IMR-90 (cell line): ENCODE measurements at regions not wholly inside any gene's neighbourhood (a gene's known extent, or its start where the extent isn't known, plus 50 kb on each side); places are given as distances from the start of the nearest gene placed in this dataset.

Source experiments
- ATAC-seq: fragments of 200-7000 bp; cut with Tn5 transposase; 2 replicates; pipeline ENCODE4 v1.9.1; 2020; ENCODE audit warnings: low read depth, mild to moderate bottlenecking, moderate library complexity
- BruUV-seq: library from RNA; stranded (reverse); fragments of 400-500 nt; replicated peaks from 2 replicates; lab custom pipeline; 2021; lab: Mats Ljungman, UMichigan
- CTCF ChIA-PET: fragments of 300-600 bp; formaldehyde crosslinking; extraction: SDS; loops from one replicate; lab custom pipeline; 2021; ENCODE audit warnings: antibody characterized with exemption; lab: Yijun Ruan, JAX
- POLR2A ChIA-PET: fragments of 300-600 bp; sonication (Branson Sonifier 250); formaldehyde crosslinking; loops from one replicate; lab custom pipeline; 2022; ENCODE audit warnings: antibody characterized with exemption; ENCODE audit not compliant: unreplicated experiment; lab: Charles Lee
- DNase-seq: peaks from one replicate; pipeline ENCODE4 v3.0.0; 2013
- H2AFZ ChIP-seq: replicated peaks from 2 replicates; pipeline ENCODE3; 2013; ENCODE audit warnings: low read length, mild to moderate bottlenecking; ENCODE audit not compliant: poor library complexity
- H2AK5ac ChIP-seq: 2 replicates; pipeline ENCODE4 v1.6.1; 2013; ENCODE audit warnings: low read depth, low read length, inconsistent platforms
- H2AK9ac ChIP-seq: replicated peaks from 2 replicates; pipeline ENCODE3; 2013; ENCODE audit warnings: mild to moderate bottlenecking, low read depth, low read length, moderate library complexity; ENCODE audit not compliant: poor library complexity
- H2BK120ac ChIP-seq: 2 replicates; pipeline ENCODE4 v1.6.1; 2013; ENCODE audit warnings: low read depth, low read length, inconsistent platforms
- H2BK15ac ChIP-seq: 3 replicates; pipeline ENCODE4 v1.6.1; 2013; ENCODE audit warnings: low read depth, low read length, inconsistent platforms
- H2BK20ac ChIP-seq: 2 replicates; pipeline ENCODE4 v1.6.1; 2013; ENCODE audit warnings: low read depth, mild to moderate bottlenecking, inconsistent platforms, low read length, moderate library complexity
- H2BK5ac ChIP-seq: 2 replicates; pipeline ENCODE4 v1.6.1; 2013; ENCODE audit warnings: mild to moderate bottlenecking, low read depth, low read length, inconsistent platforms; ENCODE audit not compliant: poor library complexity, severe bottlenecking
- H3K14ac ChIP-seq: replicated peaks from 2 replicates; pipeline ENCODE4 v1.6.1; 2013; ENCODE audit warnings: low read depth, low read length, inconsistent platforms
- H3K18ac ChIP-seq: 2 replicates; pipeline ENCODE4 v1.6.1; 2013; ENCODE audit warnings: low read depth, low read length, control low read depth
- H3K23ac ChIP-seq: 2 replicates; pipeline ENCODE4 v1.6.1; 2013; ENCODE audit warnings: low read depth, low read length, inconsistent platforms
- H3K27ac ChIP-seq: 2 replicates; pipeline ENCODE4 v1.5.1; 2013; ENCODE audit warnings: mild to moderate bottlenecking, control low read depth, low read length; ENCODE audit not compliant: insufficient read depth
- H3K27me3 ChIP-seq: 2 replicates; pipeline ENCODE4 v1.6.1; 2013; ENCODE audit warnings: low read length; ENCODE audit not compliant: control insufficient read depth, insufficient read depth
- H3K36me3 ChIP-seq: 2 replicates; pipeline ENCODE4 v1.6.1; 2013; ENCODE audit warnings: low read length, mixed read lengths; ENCODE audit not compliant: control insufficient read depth, insufficient read depth
- H3K4ac ChIP-seq: 2 replicates; pipeline ENCODE4 v1.6.1; 2013; ENCODE audit warnings: low read depth, low read length, inconsistent platforms
- H3K4me1 ChIP-seq: 2 replicates; pipeline ENCODE4 v1.6.1; 2013; ENCODE audit warnings: low read length, mixed read lengths; ENCODE audit not compliant: control insufficient read depth, insufficient read depth
- H3K4me2 ChIP-seq: 2 replicates; pipeline ENCODE4 v1.6.1; 2013; ENCODE audit warnings: low read depth, mild to moderate bottlenecking, control low read depth, low read length, moderate library complexity
- H3K4me3 ChIP-seq: 2 replicates; pipeline ENCODE4 v1.5.1; 2013; ENCODE audit warnings: low read depth, mild to moderate bottlenecking, control low read depth, low read length, moderate library complexity; ENCODE audit not compliant: insufficient read depth
- H3K56ac ChIP-seq: 2 replicates; pipeline ENCODE4 v1.6.1; 2013; ENCODE audit warnings: low read length, inconsistent platforms; ENCODE audit not compliant: insufficient read depth; ENCODE audit errors: extremely low read depth
- H3K79me1 ChIP-seq, 2 experiments: 2 replicates each; pipeline ENCODE4 v1.6.1; 2013; ENCODE audit warnings: low read length in 2 of 2, inconsistent platforms in 1 of 2, low read depth in 1 of 2
- H3K9ac ChIP-seq: 2 replicates; pipeline ENCODE4 v1.6.1; 2013; ENCODE audit warnings: low read depth, low read length, control low read depth
- H3K9me1 ChIP-seq: 2 replicates; pipeline ENCODE4 v1.6.1; 2013; ENCODE audit warnings: low read length, inconsistent platforms; ENCODE audit not compliant: insufficient read depth
- H3K9me3 ChIP-seq: 2 replicates; pipeline ENCODE4 v1.6.1; 2013; ENCODE audit warnings: low read length; ENCODE audit not compliant: control insufficient read depth, insufficient read depth
- H4K20me1 ChIP-seq: 2 replicates; pipeline ENCODE4 v1.6.1; 2013; ENCODE audit warnings: low read length, inconsistent platforms; ENCODE audit not compliant: insufficient read depth
- H4K5ac ChIP-seq: 2 replicates; pipeline ENCODE4 v1.6.1; 2013; ENCODE audit warnings: mild to moderate bottlenecking, low read depth, low read length, control low read depth
- H4K8ac ChIP-seq, 2 experiments: 2 replicates each; pipeline ENCODE4 v1.6.1; 2013; ENCODE audit warnings: low read depth in 2 of 2, low read length in 2 of 2, control low read depth in 1 of 2, inconsistent platforms in 1 of 2
- H4K91ac ChIP-seq: 2 replicates; pipeline ENCODE4 v1.6.1; 2013; ENCODE audit warnings: low read depth, low read length, inconsistent platforms; ENCODE audit not compliant: insufficient read depth
- CEBPB ChIP-seq: IDR thresholded peaks from 2 replicates; pipeline ENCODE4 v1.6.1; 2012; ENCODE audit warnings: low read depth, low read length, improper control_type of control experiment
- CTCF ChIP-seq: conservative IDR thresholded peaks from 2 replicates; pipeline ENCODE4 v1.5.1; 2012; ENCODE audit warnings: mild to moderate bottlenecking, low read depth, low read length, improper control_type of control experiment
- WGBS, 2 experiments: methylation state at CpG; one replicate each; pipeline versions ENCODE4 v1.1.5 to v1.1.7; 2013; ENCODE audit warnings: missing lambda C conversion rate in 2 of 2; ENCODE audit not compliant: insufficient read length in 1 of 2; ENCODE audit errors: extremely low coverage in 2 of 2; 5-methylcytosine and 5-hydroxymethylcytosine counted together
- dilution Hi-C: fragments of 300-500 bp; cut with HindIII; formaldehyde crosslinking; loops from one replicate; pipeline ENCODE4 v1.14.3; 2018; ENCODE audit warnings: low sequenced_read_pairs; ENCODE audit not compliant: unreplicated experiment
- in situ Hi-C: fragments of 300-500 bp; cut with MboI; formaldehyde crosslinking; loops from 3 replicates; pipeline ENCODE4 v1.14.3; 2019; ENCODE audit warnings: low sequenced_read_pairs, inconsistent platforms, mixed read lengths
- intact Hi-C: fragments of 100-400 bp; cut with micrococcal nuclease; formaldehyde crosslinking; loops from 2 replicates; pipeline ENCODE4 v1.10.0; 2022

- H3K18ac ChIP-seq = no peak overlapping the region
- H3K27ac ChIP-seq = no peak overlapping the region
- H4K91ac ChIP-seq = no peak overlapping the region
- no peak overlapping the region for H4K5ac ChIP-seq
- ATAC-seq (no peak), DNase-seq (peak; percentile 63)
- H3K79me1 ChIP-seq = no peaks in the 10 kb centered on the region
- no peak overlapping the region for H3K56ac ChIP-seq
- H3K4me1 ChIP-seq = peaks cover 9% of the 10 kb centered on the region
- TF ChIP-seq CEBPB (peak; percentile 89), CTCF (no peak)
- no peak overlapping the region for H2AK9ac ChIP-seq
- BruUV-seq = no TSS peak
- H3K9ac ChIP-seq = no peak overlapping the region
- dilution Hi-C loops = no loop called here
- no peaks in the 10 kb centered on the region for H3K9me3 ChIP-seq
- no peak overlapping the region for H3K14ac ChIP-seq
- H3K4me3 ChIP-seq = no peak overlapping the region
- no peak overlapping the region for H4K8ac ChIP-seq
- intact Hi-C loops = no loop called here
- H2BK5ac ChIP-seq = peak overlapping the region; percentile 24
- H3K23ac ChIP-seq = no peak overlapping the region
- WGBS, 2 experiments = no CpG with 5 or more reads among the region's 9 CpGs
- no peaks in the 10 kb centered on the region for H4K20me1 ChIP-seq
- peak overlapping the region; percentile 68; the same call in 1 of the 2 replicates for H2BK120ac ChIP-seq
- H2AFZ ChIP-seq = no peak overlapping the region
- peak overlapping the region; percentile 30; the same call in 1 of the 2 replicates for H2AK5ac ChIP-seq
- no peaks in the 10 kb centered on the region for H3K36me3 ChIP-seq
- ChIA-PET POLR2A (no interaction called here), CTCF (no interaction called here)
- H3K27me3 ChIP-seq = no peaks in the 10 kb centered on the region
- no peak overlapping the region for H2BK20ac ChIP-seq
- H3K4me2 ChIP-seq = no peak overlapping the region
- in situ Hi-C loops = no loop called here
- no peaks in the 10 kb centered on the region; the same call in 1 of the 2 replicates for H3K9me1 ChIP-seq
- no peak overlapping the region for H2BK15ac ChIP-seq
- 0 out of 2 replicates have a peak overlapping the region, but pooled peaks have one; percentile 67 for H3K4ac ChIP-seq
These were observed 63.1 kb downstream of the ZNF281 start for GRCh38 chr1:200346700-200347099.
